GM23248 (cell line): ENCODE measurements at regions not wholly inside any gene's neighbourhood (a gene's known extent, or its start where the extent isn't known, plus 50 kb on each side); places are given as distances from the start of the nearest gene placed in this dataset.

Experiments
- DNase-seq: peaks from one replicate; pipeline ENCODE4 v3.0.0-alpha.2; 2015
- H2AFZ ChIP-seq: fragments of 200-600 bp; sonication (generic); 2 replicates; pipeline ENCODE4 v1.6.1; 2016; ENCODE audit warnings: antibody characterized with exemption
- H3F3A ChIP-seq: fragments of 200-600 bp; sonication (generic); 2 replicates; pipeline ENCODE4 v1.6.1; 2016; ENCODE audit warnings: mild to moderate bottlenecking, antibody characterized with exemption, mixed run types; ENCODE audit not compliant: insufficient read depth
- H3K27ac ChIP-seq: fragments of 200-600 bp; sonication (generic); 2 replicates; pipeline ENCODE4 v1.5.1; 2016; ENCODE audit warnings: mild to moderate bottlenecking
- H3K27me3 ChIP-seq: fragments of 200-600 bp; sonication (generic); replicated peaks from 2 replicates; pipeline ENCODE4 v1.6.1; 2016; ENCODE audit warnings: mild to moderate bottlenecking; ENCODE audit not compliant: insufficient read depth
- H3K36me3 ChIP-seq: fragments of 200-600 bp; sonication (generic); 2 replicates; pipeline ENCODE4 v1.6.1; 2016; ENCODE audit warnings: low read depth, mild to moderate bottlenecking
- H3K4me1 ChIP-seq: fragments of 200-600 bp; sonication (generic); 2 replicates; pipeline ENCODE4 v1.6.1; 2016; ENCODE audit warnings: mild to moderate bottlenecking; ENCODE audit not compliant: insufficient read depth
- H3K4me2 ChIP-seq: fragments of 200-600 bp; sonication (generic); one replicate; pipeline ENCODE4 v1.6.1; 2016; ENCODE audit warnings: mild to moderate bottlenecking; ENCODE audit not compliant: unreplicated experiment
- H3K4me3 ChIP-seq: fragments of 200-600 bp; sonication (generic); 2 replicates; pipeline ENCODE4 v1.5.1; 2016; ENCODE audit warnings: mild to moderate bottlenecking
- H3K79me2 ChIP-seq: fragments of 200-600 bp; sonication (generic); 2 replicates; pipeline ENCODE4 v1.6.1; 2016; ENCODE audit warnings: mild to moderate bottlenecking; ENCODE audit not compliant: insufficient read depth
- H3K9ac ChIP-seq: fragments of 200-600 bp; sonication (generic); 2 replicates; pipeline ENCODE4 v1.6.1; 2016; ENCODE audit warnings: mild to moderate bottlenecking
- H3K9me2 ChIP-seq: fragments of 200-600 bp; sonication (generic); 2 replicates; pipeline ENCODE4 v1.6.1; 2016; ENCODE audit warnings: mixed run types, mild to moderate bottlenecking, moderate library complexity; ENCODE audit not compliant: insufficient read depth
- H3K9me3 ChIP-seq: fragments of 200-600 bp; sonication (generic); one replicate; pipeline ENCODE4 v1.6.1; 2017; ENCODE audit warnings: low read depth
- H4K20me1 ChIP-seq: fragments of 200-600 bp; sonication (generic); 2 replicates; pipeline ENCODE4 v1.6.0; 2016; ENCODE audit not compliant: insufficient read depth
- EZH2 ChIP-seq: fragments of 200-600 bp; sonication (generic); IDR thresholded peaks from 2 replicates; pipeline ENCODE4 v1.6.1; 2018; ENCODE audit warnings: antibody characterized with exemption, mild to moderate bottlenecking; ENCODE audit not compliant: insufficient read depth, poor library complexity, severe bottlenecking
- EZH2phosphoT487 ChIP-seq: fragments of 200-600 bp; sonication (generic); IDR thresholded peaks from 2 replicates; pipeline ENCODE4 v1.6.1; 2018; ENCODE audit warnings: antibody characterized with exemption, moderate library complexity, mild to moderate bottlenecking, low read depth; ENCODE audit not compliant: insufficient read depth
- WGBS, 2 experiments: methylation state at CpG; one replicate each; pipeline ENCODE4 v1.1.6; 2015 to 2017; ENCODE audit warnings: low lambda C conversion rate in 2 of 2, low coverage in 1 of 2; ENCODE audit errors: missing lambda C conversion rate in 2 of 2; 5-methylcytosine and 5-hydroxymethylcytosine counted together
- in situ Hi-C: fragments of 300-500 bp; cut with MboI; formaldehyde crosslinking; loops from 2 replicates; pipeline ENCODE4 v1.15.0; 2020

- H3K4me3 ChIP-seq: no peak overlapping the region
- WGBS, 2 experiments: 72 to 78% methylated on average over 3 of the region's 3 CpGs
- H3K79me2 ChIP-seq: no peaks in the 10 kb centered on the region
Observed at GRCh38 chr1:113314600-113314999, 75.7 kb upstream of the MAGI3 start.

GRCh38 chr1:113320272-113320671 lies 70.0 kb upstream of the MAGI3 start:
- H3K9me3 ChIP-seq: no peaks in the 10 kb centered on the region
- TF ChIP-seq EZH2 (no peak), EZH2phosphoT487 (no peak)
- H3F3A ChIP-seq: no peaks in the 10 kb centered on the region
- no peak overlapping the region for H3K4me2 ChIP-seq
- H3K4me3 ChIP-seq: no peak overlapping the region
- no peaks in the 10 kb centered on the region for H4K20me1 ChIP-seq
- 0 out of 2 replicates have a peak, but pooled peaks cover 2% of the 10 kb centered on the region for H3K4me1 ChIP-seq
- no peaks in the 10 kb centered on the region for H3K9me2 ChIP-seq
- H3K36me3 ChIP-seq: no peaks in the 10 kb centered on the region
- in situ Hi-C loops: no loop called here
- DNase-seq: no peak
- H3K27me3 ChIP-seq: no peaks in the 10 kb centered on the region
- no peak overlapping the region for H3K9ac ChIP-seq
- no peak overlapping the region for H3K27ac ChIP-seq
- no peaks in the 10 kb centered on the region for H3K79me2 ChIP-seq
- no peak overlapping the region for H2AFZ ChIP-seq

More at GRCh38 chr1:113314600-113314999, 75.7 kb upstream of the MAGI3 start:
- TF ChIP-seq EZH2phosphoT487 (no peak), EZH2 (no peak)
- H2AFZ ChIP-seq: no peak overlapping the region
- DNase-seq: no peak
- in situ Hi-C loops: no loop called here
- H3K9ac ChIP-seq: no peak overlapping the region
- no peaks in the 10 kb centered on the region for H3K9me3 ChIP-seq
- no peak overlapping the region for H3K4me2 ChIP-seq
- no peaks in the 10 kb centered on the region for H4K20me1 ChIP-seq
- H3K27ac ChIP-seq: no peak overlapping the region
- no peaks in the 10 kb centered on the region for H3K9me2 ChIP-seq
- no peaks in the 10 kb centered on the region for H3K36me3 ChIP-seq
- no peaks in the 10 kb centered on the region for H3K4me1 ChIP-seq
- no peaks in the 10 kb centered on the region for H3K27me3 ChIP-seq
- no peaks in the 10 kb centered on the region for H3F3A ChIP-seq

DNA sequence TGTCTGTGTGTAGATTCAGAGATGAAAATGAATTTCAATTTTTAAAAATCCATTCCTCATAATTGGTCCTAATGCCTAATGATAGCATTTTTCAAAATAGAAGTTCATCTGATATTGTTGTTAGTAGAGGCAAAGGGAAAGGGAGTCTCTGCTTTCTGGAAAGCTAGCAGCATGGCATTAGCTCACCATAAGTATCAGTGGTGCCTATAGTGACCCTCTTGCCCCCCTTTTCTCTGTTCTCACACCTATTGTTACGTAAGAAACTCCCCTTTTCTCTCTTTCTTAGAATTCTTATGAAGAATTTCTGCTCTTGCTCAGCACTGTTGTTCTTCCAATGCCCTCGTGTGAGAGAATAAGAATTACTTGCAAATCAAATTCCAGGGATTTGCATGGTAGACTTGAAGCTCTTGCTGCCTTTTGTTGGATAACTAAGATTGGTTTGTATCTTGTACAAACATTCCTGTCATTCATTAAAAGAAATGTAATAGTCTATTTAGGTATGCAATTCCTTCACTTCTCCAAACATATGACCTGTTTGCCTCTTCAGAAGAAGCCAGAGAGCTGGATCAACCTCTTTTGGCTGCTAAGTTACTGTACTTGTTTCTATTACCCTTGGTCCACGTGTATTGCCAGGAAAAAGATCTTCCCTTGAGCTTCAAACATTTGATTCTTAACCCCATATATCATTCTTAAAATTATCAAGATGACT lies 69.2 kb upstream of the MAGI3 start:
- no peaks in the 10 kb centered on the region for H4K20me1 ChIP-seq
- no peaks in the 10 kb centered on the region for H3K27me3 ChIP-seq
- H3K9ac ChIP-seq: no peak overlapping the region
- H3K79me2 ChIP-seq: no peaks in the 10 kb centered on the region
- no peaks in the 10 kb centered on the region for H3F3A ChIP-seq
- H3K4me1 ChIP-seq: 0 out of 2 replicates have a peak, but pooled peaks cover 5% of the 10 kb centered on the region
- no peak overlapping the region for H3K4me2 ChIP-seq
- H3K27ac ChIP-seq: no peak overlapping the region
- H3K36me3 ChIP-seq: no peaks in the 10 kb centered on the region
- in situ Hi-C loops: no loop called here
- H3K9me2 ChIP-seq: no peaks in the 10 kb centered on the region
- TF ChIP-seq EZH2: no peak
- TF ChIP-seq EZH2phosphoT487: no peak
- no peak overlapping the region for H3K4me3 ChIP-seq
- WGBS, 2 experiments: 16 to 22% methylated on average over 3 of the region's 3 CpGs
- no peaks in the 10 kb centered on the region for H3K9me3 ChIP-seq
- no peak overlapping the region for H2AFZ ChIP-seq
- DNase-seq: no peak

DNA sequence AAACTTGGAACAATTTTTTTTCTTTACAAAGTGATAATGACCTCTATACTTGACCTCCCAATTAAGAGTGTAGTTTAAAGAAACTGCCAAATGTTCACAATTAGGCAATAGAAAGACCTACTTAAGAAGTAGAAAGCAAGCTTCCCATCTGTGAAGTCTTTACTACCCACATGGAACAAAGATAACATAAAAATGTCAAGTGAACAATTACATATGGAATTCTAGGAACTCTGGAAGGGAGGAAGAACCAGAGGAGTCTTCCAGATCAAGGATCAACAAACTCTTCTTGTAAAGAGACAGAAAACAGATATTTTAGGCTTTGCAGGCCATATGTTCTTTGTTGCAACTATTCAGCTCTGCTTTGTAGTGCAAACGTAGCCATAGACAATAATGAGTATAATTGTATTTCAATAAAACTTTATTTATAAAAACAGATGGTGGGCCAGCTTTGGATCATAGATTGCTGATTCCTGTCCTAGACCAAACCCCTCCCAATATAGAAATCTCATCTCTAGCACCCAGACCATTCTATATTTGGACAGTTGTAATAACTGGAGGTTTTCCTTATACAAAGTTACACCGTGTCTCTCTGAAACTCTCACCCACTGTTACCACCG lies 68.4 kb upstream of the MAGI3 start:
- H3K27me3 ChIP-seq: no peaks in the 10 kb centered on the region
- no peak for DNase-seq
- no peaks in the 10 kb centered on the region for H3K36me3 ChIP-seq
- no peaks in the 10 kb centered on the region for H3K9me2 ChIP-seq
- H2AFZ ChIP-seq: no peak overlapping the region
- in situ Hi-C loops: no loop called here
- H3K27ac ChIP-seq: no peak overlapping the region
- H3K79me2 ChIP-seq: no peaks in the 10 kb centered on the region
- H3K4me2 ChIP-seq: no peak overlapping the region
- WGBS, 2 experiments: 65 to 67% methylated on average over 3 of the region's 3 CpGs
- no peaks in the 10 kb centered on the region for H3F3A ChIP-seq
- 0 out of 2 replicates have a peak, but pooled peaks cover 5% of the 10 kb centered on the region for H3K4me1 ChIP-seq
- H3K9me3 ChIP-seq: no peaks in the 10 kb centered on the region
- TF ChIP-seq EZH2 (no peak), EZH2phosphoT487 (no peak)
- no peaks in the 10 kb centered on the region for H4K20me1 ChIP-seq
- H3K4me3 ChIP-seq: no peak overlapping the region
- H3K9ac ChIP-seq: no peak overlapping the region
